DMS 273 (cell line): ENCODE measurements at regions not wholly inside any gene's neighbourhood (a gene's known extent, or its start where the extent isn't known, plus 50 kb on each side); places are given as distances from the start of the nearest gene placed in this dataset.
A peak's percentile ranks its signal among the peaks of the same experiment; 100 is the strongest.
"Not testable (repeated sequence)": the region's sequence is repeated elsewhere in the genome, so short reads cannot be mapped to it uniquely, and the experiment has no call there.

Experiments used
- DNase-seq: peaks from one replicate; lab custom pipeline; 2025; ENCODE audit not compliant: unreplicated experiment; lab: John Stamatoyannopoulos, UW

GRCh38 chr7:12979181-12979580, 291.7 kb downstream of the ARL4A start:
- DNase-seq: no peak

GRCh38 chr7:12982178-12982577, 294.7 kb downstream of the ARL4A start:
- no peak for DNase-seq

GRCh38 chr7:12984117-12984516, 296.7 kb downstream of the ARL4A start:
- DNase-seq: no peak

GRCh38 chr7:12985228-12985627, 297.8 kb downstream of the ARL4A start:
- DNase-seq: no peak

- no peak for DNase-seq
These were observed 298.3 kb downstream of the ARL4A start for GRCh38 chr7:12985752-12986151.

- no peak for DNase-seq
These were observed 299.8 kb downstream of the ARL4A start for GRCh38 chr7:12987238-12987637.

GRCh38 chr7:12990440-12990839, 303.0 kb downstream of the ARL4A start:
- DNase-seq: no peak

GRCh38 chr7:12993025-12993424, 305.6 kb downstream of the ARL4A start:
- DNase-seq: no peak

GRCh38 chr7:12995912-12996469, 308.6 kb downstream of the ARL4A start:
- DNase-seq: no peak

- no peak for DNase-seq
These were observed 319.9 kb downstream of the ARL4A start for GRCh38 chr7:13007331-13007730.

GRCh38 chr7:13009517-13009916, 322.1 kb downstream of the ARL4A start:
- DNase-seq: no peak

GRCh38 chr7:13014011-13014410, 326.6 kb downstream of the ARL4A start:
- no peak for DNase-seq

- DNase-seq: no peak
These were observed 328.7 kb downstream of the ARL4A start for GRCh38 chr7:13016036-13016581.

GRCh38 chr7:13016592-13017332, 329.3 kb downstream of the ARL4A start:
- no peak for DNase-seq

GRCh38 chr7:13017333-13017857, 330.0 kb downstream of the ARL4A start:
- peak; percentile 11 for DNase-seq

GRCh38 chr7:13017881-13018280, 330.4 kb downstream of the ARL4A start:
- peak; percentile 6 for DNase-seq

- peak; percentile 65 for DNase-seq
These were observed 334.3 kb downstream of the ARL4A start for GRCh38 chr7:13021566-13022300.

- no peak for DNase-seq
These were observed 336.8 kb downstream of the ARL4A start for GRCh38 chr7:13024121-13024674.

GRCh38 chr7:13025043-13025442, 337.6 kb downstream of the ARL4A start:
- DNase-seq: not testable (repeated sequence)

GRCh38 chr7:13027321-13027720, 339.9 kb downstream of the ARL4A start:
- no peak for DNase-seq
